Vagina (tissue), 2 donors: ENCODE measurements at regions not wholly inside any gene's neighbourhood (a gene's known extent, or its start where the extent isn't known, plus 50 kb on each side); places are given as distances from the start of the nearest gene placed in this dataset.

Source experiments
- POLR2A ChIP-seq, 2 donors: fragments of 450-650 bp; IDR thresholded peaks; one replicate each; pipeline ENCODE4 v1.6.1; 2017; ENCODE audit warnings: antibody characterized with exemption in 2 of 2, mild to moderate bottlenecking in 2 of 2, moderate library complexity in 2 of 2
- POLR2AphosphoS5 ChIP-seq, 2 donors: sonication (generic); formaldehyde crosslinking; IDR thresholded peaks; one replicate each; pipeline ENCODE4 v1.9.0; 2017; ENCODE audit warnings: antibody characterized with exemption in 2 of 2, mild to moderate bottlenecking in 2 of 2, low read depth in 1 of 2; ENCODE audit not compliant: insufficient read depth in 1 of 2
- TF ChIP-seq, protein P1 (sequence below), 3 experiments: fragments of 450-650 bp in 2 of 3; fragments of 200-600 bp in 1 of 3; sonication (generic) in 1 of 3; IDR thresholded peaks; one replicate each; pipeline ENCODE4 v1.5.1; 2017 to 2019; ENCODE audit warnings: antibody characterized with exemption in 3 of 3, mild to moderate bottlenecking in 2 of 3, moderate library complexity in 2 of 3

DNA sequence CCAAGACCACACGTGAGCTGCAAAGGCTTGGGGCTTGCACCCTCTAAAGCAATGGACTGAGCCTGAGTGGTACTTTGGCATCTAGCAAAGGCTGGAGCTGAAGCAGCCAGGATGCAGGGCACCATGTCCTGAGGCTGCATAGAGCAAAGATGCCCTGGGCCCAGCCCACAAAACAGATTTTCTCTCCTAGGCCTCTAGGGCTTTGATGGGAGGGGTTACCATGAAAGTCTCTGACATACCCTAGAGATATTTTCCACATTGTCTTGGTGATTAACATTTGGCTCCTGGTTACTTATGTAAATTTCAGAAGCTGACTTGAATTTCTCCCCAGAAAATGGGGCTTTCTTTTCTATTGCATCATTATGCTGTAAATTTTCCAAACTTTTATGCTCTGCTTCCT is 438.3 kb downstream of the SLC16A7 start:
- no peak for TF ChIP-seq POLR2A (IDR thresholded peaks at IDR 0.05)
- TF ChIP-seq, protein P1, sequence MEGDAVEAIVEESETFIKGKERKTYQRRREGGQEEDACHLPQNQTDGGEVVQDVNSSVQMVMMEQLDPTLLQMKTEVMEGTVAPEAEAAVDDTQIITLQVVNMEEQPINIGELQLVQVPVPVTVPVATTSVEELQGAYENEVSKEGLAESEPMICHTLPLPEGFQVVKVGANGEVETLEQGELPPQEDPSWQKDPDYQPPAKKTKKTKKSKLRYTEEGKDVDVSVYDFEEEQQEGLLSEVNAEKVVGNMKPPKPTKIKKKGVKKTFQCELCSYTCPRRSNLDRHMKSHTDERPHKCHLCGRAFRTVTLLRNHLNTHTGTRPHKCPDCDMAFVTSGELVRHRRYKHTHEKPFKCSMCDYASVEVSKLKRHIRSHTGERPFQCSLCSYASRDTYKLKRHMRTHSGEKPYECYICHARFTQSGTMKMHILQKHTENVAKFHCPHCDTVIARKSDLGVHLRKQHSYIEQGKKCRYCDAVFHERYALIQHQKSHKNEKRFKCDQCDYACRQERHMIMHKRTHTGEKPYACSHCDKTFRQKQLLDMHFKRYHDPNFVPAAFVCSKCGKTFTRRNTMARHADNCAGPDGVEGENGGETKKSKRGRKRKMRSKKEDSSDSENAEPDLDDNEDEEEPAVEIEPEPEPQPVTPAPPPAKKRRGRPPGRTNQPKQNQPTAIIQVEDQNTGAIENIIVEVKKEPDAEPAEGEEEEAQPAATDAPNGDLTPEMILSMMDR (IDR thresholded peaks at IDR 0.05) = no peak
- TF ChIP-seq POLR2AphosphoS5 (IDR thresholded peaks at IDR 0.05; ENCODE audit: insufficient read depth in 1 of 2, low read depth in 1 of 2) = no peak
